Adrenal gland (tissue), 9 donors: ENCODE measurements at regions not wholly inside any gene's neighbourhood (a gene's known extent, or its start where the extent isn't known, plus 50 kb on each side); places are given as distances from the start of the nearest gene placed in this dataset.
A peak's percentile ranks its signal among the peaks of the same experiment; 100 is the strongest.

Source experiments
- DNase-seq, 7 donors: peaks; one replicate each; pipeline ENCODE4 v3.0.0-alpha.2; 2019 to 2020
- H3K27ac ChIP-seq, 5 donors: fragments of 200-600 bp; sonication (generic) in 4 of 5; 1 replicate in 3 of 5; 2 replicates in 2 of 5; pipeline versions ENCODE4 v1.5.1 to v1.8.0; 2016 to 2020; ENCODE audit warnings: mild to moderate bottlenecking in 1 of 5
- H3K27me3 ChIP-seq: fragments of 200-600 bp; 2 replicates; pipeline ENCODE4 v1.8.0; 2021
- H3K36me3 ChIP-seq, 2 donors: fragments of 200-600 bp; replicated peaks in 1 of 2; 1 replicate in 1 of 2; 2 replicates in 1 of 2; pipeline versions ENCODE4 v1.5.1 to v1.8.0; 2018 to 2022
- H3K4me1 ChIP-seq, 2 donors: fragments of 200-600 bp; replicated peaks in 1 of 2; 1 replicate in 1 of 2; 2 replicates in 1 of 2; pipeline versions ENCODE4 v1.5.1 to v1.8.0; 2018 to 2021
- H3K4me3 ChIP-seq, 4 donors: fragments of 200-600 bp; sonication (generic) in 3 of 4; one replicate each; pipeline ENCODE4 v1.5.1; 2016 to 2018
- H3K9me3 ChIP-seq, 3 donors: fragments of 200-600 bp; sonication (generic) in 1 of 3; replicated peaks in 1 of 3; 1 replicate in 2 of 3; 2 replicates in 1 of 3; pipeline versions ENCODE4 v1.5.1 to v1.8.0; 2016 to 2021
- POLR2A ChIP-seq, 2 donors: fragments of 450-650 bp; IDR thresholded peaks; one replicate each; pipeline ENCODE4 v1.6.1; 2017; ENCODE audit warnings: antibody characterized with exemption in 2 of 2, mild to moderate bottlenecking in 2 of 2, moderate library complexity in 1 of 2
- WGBS, 4 donors: extraction: QIAGEN DNeasy Blood & Tissue Kit in 2 of 4; methylation state at CpG; one replicate each; pipeline versions ENCODE4 v1.1.5 to v1.1.7; 2013 to 2017; 5-methylcytosine and 5-hydroxymethylcytosine counted together
- intact Hi-C, 2 donors: fragments of 100-400 bp; cut with DNase I; formaldehyde crosslinking; loops; one replicate each; pipeline versions ENCODE4 v1.14.1 to v1.15.0; 2022 to 2023
- TF ChIP-seq, protein P1 (sequence below), 6 experiments: fragments of 450-650 bp in 4 of 6; fragments of 200-600 bp in 2 of 6; sonication (generic) in 1 of 6; IDR thresholded peaks; 1 replicate in 5 of 6; 2 replicates in 1 of 6; pipeline versions ENCODE4 v1.5.1 to v1.8.0; 2016 to 2021; ENCODE audit warnings: antibody characterized with exemption in 6 of 6, mild to moderate bottlenecking in 2 of 6, moderate library complexity in 1 of 6
- donor health status: healthy with polysubstance abuse.
- donor health status: Bipolar disorder and iron deficiency.
- donor health status: DM: yes; HTN: yes; CAD: no.
- donor health status: DM: no; HTN: no; CAD: no.
- donor health status: DM: no; HTN: no; CAD: no.

DNA sequence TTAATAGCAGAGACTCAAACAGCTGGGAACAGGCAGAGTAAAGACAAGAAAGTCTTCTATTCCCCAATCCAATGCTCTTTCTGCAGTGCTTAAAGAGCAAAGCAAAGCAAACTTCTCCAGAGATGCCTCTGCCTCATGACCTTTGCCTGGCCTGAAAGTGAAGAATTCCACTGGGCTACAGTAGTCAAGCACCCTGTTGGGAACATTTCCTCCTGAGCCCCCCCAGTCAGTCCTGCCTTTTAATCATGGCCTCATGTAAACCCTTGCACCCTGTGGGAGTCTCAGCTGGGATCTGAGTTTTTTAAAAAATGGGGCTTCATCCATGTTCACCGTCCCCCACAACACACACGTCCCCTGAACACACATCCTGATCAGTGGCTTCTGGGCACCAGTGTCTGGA is 62.7 kb upstream of the TSPAN11 start:
- WGBS, 4 donors: 77 to 83% (median 79%) methylated on average over 2 of the region's 2 CpGs
- DNase-seq: no peak
- Histone ChIP-seq H3K4me3 (no peak overlapping the region), H3K27ac (no peak overlapping the region), H3K9me3 (peaks cover 0 to 14% (median 0%) of the 10 kb centered on the region in 3 donors), H3K4me1 (no peaks in the 10 kb centered on the region), H3K36me3 (no peaks in the 10 kb centered on the region), H3K27me3 (no peaks in the 10 kb centered on the region)
- TF ChIP-seq POLR2A (IDR thresholded peaks at IDR 0.05): no peak
- TF ChIP-seq, protein P1, sequence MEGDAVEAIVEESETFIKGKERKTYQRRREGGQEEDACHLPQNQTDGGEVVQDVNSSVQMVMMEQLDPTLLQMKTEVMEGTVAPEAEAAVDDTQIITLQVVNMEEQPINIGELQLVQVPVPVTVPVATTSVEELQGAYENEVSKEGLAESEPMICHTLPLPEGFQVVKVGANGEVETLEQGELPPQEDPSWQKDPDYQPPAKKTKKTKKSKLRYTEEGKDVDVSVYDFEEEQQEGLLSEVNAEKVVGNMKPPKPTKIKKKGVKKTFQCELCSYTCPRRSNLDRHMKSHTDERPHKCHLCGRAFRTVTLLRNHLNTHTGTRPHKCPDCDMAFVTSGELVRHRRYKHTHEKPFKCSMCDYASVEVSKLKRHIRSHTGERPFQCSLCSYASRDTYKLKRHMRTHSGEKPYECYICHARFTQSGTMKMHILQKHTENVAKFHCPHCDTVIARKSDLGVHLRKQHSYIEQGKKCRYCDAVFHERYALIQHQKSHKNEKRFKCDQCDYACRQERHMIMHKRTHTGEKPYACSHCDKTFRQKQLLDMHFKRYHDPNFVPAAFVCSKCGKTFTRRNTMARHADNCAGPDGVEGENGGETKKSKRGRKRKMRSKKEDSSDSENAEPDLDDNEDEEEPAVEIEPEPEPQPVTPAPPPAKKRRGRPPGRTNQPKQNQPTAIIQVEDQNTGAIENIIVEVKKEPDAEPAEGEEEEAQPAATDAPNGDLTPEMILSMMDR (IDR thresholded peaks at IDR 0.05): no peak
- intact Hi-C loops: no loop called here

GRCh38 chr12:30862486-30862885 is 64.1 kb upstream of the TSPAN11 start:
- H3K27ac ChIP-seq: no peak overlapping the region
- no peak overlapping the region for H3K4me3 ChIP-seq
- TF ChIP-seq, protein P1 (IDR thresholded peaks at IDR 0.05): no peak
- no peak for TF ChIP-seq POLR2A (IDR thresholded peaks at IDR 0.05)
- DNase-seq: peak in 2 of 7 donors; percentile 19 to 30
- no peaks in the 10 kb centered on the region for H3K27me3 ChIP-seq
- H3K36me3 ChIP-seq: no peaks in the 10 kb centered on the region
- no peaks in the 10 kb centered on the region for H3K4me1 ChIP-seq
- H3K9me3 ChIP-seq: peaks cover 0 to 11% (median 0%) of the 10 kb centered on the region in 3 donors
- 36 to 58% (median 49%) methylated on average over 5 of the region's 5 CpGs for WGBS, 4 donors
- intact Hi-C loops: no loop called here

- H3K4me1 ChIP-seq: no peaks in the 10 kb centered on the region
- H3K27me3 ChIP-seq: no peaks in the 10 kb centered on the region
- intact Hi-C loops: no loop called here
- no peaks in the 10 kb centered on the region for H3K9me3 ChIP-seq
- H3K36me3 ChIP-seq: no peaks in the 10 kb centered on the region
- no peak for TF ChIP-seq POLR2A (IDR thresholded peaks at IDR 0.05)
- TF ChIP-seq, protein P1 (IDR thresholded peaks at IDR 0.05): no peak
- no peak for DNase-seq
- H3K4me3 ChIP-seq: no peak overlapping the region
- 89 to 100% (median 95%) methylated on average over 2 of the region's 2 CpGs for WGBS, 4 donors
- H3K27ac ChIP-seq: no peak overlapping the region
These were observed 67.3 kb upstream of the TSPAN11 start for GRCh38 chr12:30859226-30859625.

DNA sequence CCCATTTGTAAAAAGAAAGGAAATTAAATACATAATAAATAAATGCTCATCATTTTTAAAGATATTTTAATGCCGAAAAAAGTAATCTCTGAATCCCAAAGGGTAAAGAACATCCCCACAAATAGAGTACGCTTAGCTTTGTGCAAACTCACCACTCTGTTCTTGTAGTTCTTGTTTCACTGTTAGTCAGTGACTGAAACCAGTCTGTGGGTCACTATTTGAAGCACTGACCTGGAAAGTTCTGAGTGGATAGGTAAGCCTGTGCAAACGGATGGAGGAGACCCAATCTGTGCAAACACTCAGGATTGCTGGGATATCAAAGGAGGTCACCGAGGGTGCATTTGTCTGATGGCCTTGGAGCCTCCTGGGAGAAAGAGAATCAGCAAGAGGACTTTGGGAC is 68.1 kb upstream of the TSPAN11 start:
- Histone ChIP-seq H3K4me3 (no peak overlapping the region), H3K4me1 (no peaks in the 10 kb centered on the region), H3K27ac (no peak overlapping the region), H3K27me3 (no peaks in the 10 kb centered on the region), H3K36me3 (no peaks in the 10 kb centered on the region), H3K9me3 (no peaks in the 10 kb centered on the region)
- no peak for DNase-seq
- TF ChIP-seq POLR2A (IDR thresholded peaks at IDR 0.05): no peak
- TF ChIP-seq, protein P1 (IDR thresholded peaks at IDR 0.05): no peak
- intact Hi-C loops: no loop called here
- WGBS, 4 donors: 54 to 71% (median 65%) methylated on average over 4 of the region's 4 CpGs
